PC-9 (cell line): ENCODE measurements at regions not wholly inside any gene's neighbourhood (a gene's known extent, or its start where the extent isn't known, plus 50 kb on each side); places are given as distances from the start of the nearest gene placed in this dataset.

Experiments used
- BruUV-seq: library from RNA; stranded (reverse); fragments of 400-500 nt; replicated peaks from 2 replicates; lab custom pipeline; 2021; lab: Mats Ljungman, UMichigan
- CTCF ChIA-PET: fragments of 300-600 bp; sonication (Branson Sonifier 250); formaldehyde crosslinking; loops from one replicate; lab custom pipeline; 2022; ENCODE audit warnings: antibody characterized with exemption; lab: Charles Lee
- POLR2A ChIA-PET: fragments of 300-600 bp; sonication (Branson Sonifier 250); formaldehyde crosslinking; loops from one replicate; lab custom pipeline; 2022; ENCODE audit warnings: antibody characterized with exemption; ENCODE audit not compliant: unreplicated experiment; lab: Charles Lee
- DNase-seq, 2 experiments: peaks; one replicate each; pipeline versions ENCODE4 v3.0.0 to v3.0.0-alpha.2; 2015 to 2022; ENCODE audit warnings: mixed read lengths in 1 of 2
- H2AFZ ChIP-seq: fragments of 200-600 bp; sonication (generic); 2 replicates; pipeline ENCODE4 v1.8.1; 2017; ENCODE audit warnings: antibody characterized with exemption
- H3F3A ChIP-seq: fragments of 200-600 bp; sonication (generic); 2 replicates; pipeline ENCODE4 v1.8.1; 2017; ENCODE audit warnings: antibody characterized with exemption, mild to moderate bottlenecking, low read depth; ENCODE audit not compliant: insufficient read depth
- H3K27ac ChIP-seq: fragments of 200-600 bp; sonication (generic); 2 replicates; pipeline ENCODE4 v1.6.1; 2016; ENCODE audit warnings: mixed run types
- H3K27me3 ChIP-seq: fragments of 200-600 bp; sonication (generic); 2 replicates; pipeline ENCODE4 v1.6.1; 2016; ENCODE audit warnings: low read depth, mixed run types; ENCODE audit not compliant: insufficient read depth
- H3K36me3 ChIP-seq: fragments of 200-600 bp; sonication (generic); 2 replicates; pipeline ENCODE4 v1.6.1; 2016; ENCODE audit warnings: low read depth, mixed run types
- H3K4me1 ChIP-seq: fragments of 200-600 bp; sonication (generic); replicated peaks from 2 replicates; pipeline ENCODE4 v1.6.1; 2016; ENCODE audit warnings: mixed run types; ENCODE audit not compliant: insufficient read depth
- H3K4me2 ChIP-seq: fragments of 200-600 bp; sonication (generic); 2 replicates; pipeline ENCODE4 v1.6.1; 2017; ENCODE audit warnings: mixed run types
- H3K4me3 ChIP-seq: fragments of 200-600 bp; sonication (generic); 2 replicates; pipeline ENCODE4 v1.6.1; 2016; ENCODE audit warnings: mixed run types
- H3K79me2 ChIP-seq: fragments of 200-600 bp; sonication (generic); 2 replicates; pipeline ENCODE4 v1.6.1; 2017; ENCODE audit warnings: low read depth, mixed run types
- H3K9me2 ChIP-seq: fragments of 200-600 bp; sonication (generic); 2 replicates; pipeline ENCODE4 v1.8.1; 2017; ENCODE audit warnings: mild to moderate bottlenecking; ENCODE audit not compliant: insufficient read depth
- H3K9me3 ChIP-seq: fragments of 200-600 bp; sonication (generic); 2 replicates; pipeline ENCODE4 v1.8.1; 2016; ENCODE audit warnings: low read depth; ENCODE audit not compliant: insufficient read depth
- H4K20me1 ChIP-seq: fragments of 200-600 bp; sonication (generic); 2 replicates; pipeline ENCODE4 v1.8.1; 2017; ENCODE audit not compliant: insufficient read depth
- CTCF ChIP-seq: fragments of 200-600 bp; sonication (generic); conservative IDR thresholded peaks from 2 replicates; pipeline ENCODE4 v1.6.1; 2017; ENCODE audit warnings: mixed run types, antibody characterized with exemption, mild to moderate bottlenecking, moderate library complexity
- EZH2 ChIP-seq: fragments of 200-600 bp; sonication (generic); IDR thresholded peaks from 2 replicates; pipeline ENCODE4 v1.8.0; 2017; ENCODE audit warnings: antibody characterized with exemption, low read depth
- intact Hi-C: fragments of 100-400 bp; cut with micrococcal nuclease; formaldehyde crosslinking; loops from one replicate; pipeline ENCODE4 v1.10.0; 2022; ENCODE audit not compliant: unreplicated experiment

- intact Hi-C loops, result no loop called here
- H3K9me2 ChIP-seq, result no peaks in the 10 kb centered on the region
- POLR2A ChIA-PET, result no interaction called here
Measured at GRCh38 chr22:47452184-47452583, 689.7 kb downstream of the TBC1D22A start.

GRCh38 chr22:47450876-47451475 is 688.5 kb downstream of the TBC1D22A start:
- no peak overlapping the region for H3K4me2 ChIP-seq
- peaks cover 89% of the 10 kb centered on the region for H3K27me3 ChIP-seq
- no peaks in the 10 kb centered on the region for H3F3A ChIP-seq
- TF ChIP-seq CTCF (no peak), EZH2 (no peak)
- no peak overlapping the region for H3K4me3 ChIP-seq
- ChIA-PET CTCF (no interaction called here), POLR2A (no interaction called here)
- DNase-seq, result no peak
- no peaks in the 10 kb centered on the region for H3K36me3 ChIP-seq
- no peaks in the 10 kb centered on the region for H3K79me2 ChIP-seq
- intact Hi-C loops, result no loop called here
- no peaks in the 10 kb centered on the region for H3K4me1 ChIP-seq
- no peak overlapping the region for H3K27ac ChIP-seq
- no peaks in the 10 kb centered on the region for H3K9me2 ChIP-seq
- no peaks in the 10 kb centered on the region for H4K20me1 ChIP-seq
- H3K9me3 ChIP-seq, result no peaks in the 10 kb centered on the region; the same call in 1 of the 2 replicates
- H2AFZ ChIP-seq, result no peak overlapping the region
- no TSS peak for BruUV-seq

More at GRCh38 chr22:47452184-47452583, 689.7 kb downstream of the TBC1D22A start:
- CTCF ChIA-PET, result no interaction called here
- TF ChIP-seq CTCF (peak; percentile 75), EZH2 (no peak)
- H3K36me3 ChIP-seq, result no peaks in the 10 kb centered on the region
- no TSS peak for BruUV-seq
- H2AFZ ChIP-seq, result no peak overlapping the region
- H3K4me2 ChIP-seq, result no peak overlapping the region
- H3K4me1 ChIP-seq, result no peaks in the 10 kb centered on the region
- H3K4me3 ChIP-seq, result no peak overlapping the region
- H3F3A ChIP-seq, result no peaks in the 10 kb centered on the region
- no peaks in the 10 kb centered on the region for H3K79me2 ChIP-seq
- DNase-seq, result no peak
- no peak overlapping the region for H3K27ac ChIP-seq
- H3K27me3 ChIP-seq, result peaks cover 89% of the 10 kb centered on the region
- no peaks in the 10 kb centered on the region; the same call in 1 of the 2 replicates for H3K9me3 ChIP-seq
- no peaks in the 10 kb centered on the region for H4K20me1 ChIP-seq

- TF ChIP-seq EZH2 (no peak), CTCF (no peak)
- POLR2A ChIA-PET, result no interaction called here
Measured at GRCh38 chr22:47449508-47450270, 687.2 kb downstream of the TBC1D22A start.

More at GRCh38 chr22:47449508-47450270, 687.2 kb downstream of the TBC1D22A start:
- no peaks in the 10 kb centered on the region for H3K36me3 ChIP-seq
- H3K4me1 ChIP-seq, result no peaks in the 10 kb centered on the region
- H3K9me3 ChIP-seq, result no peaks in the 10 kb centered on the region; the same call in 1 of the 2 replicates
- no peaks in the 10 kb centered on the region for H3K79me2 ChIP-seq
- H4K20me1 ChIP-seq, result no peaks in the 10 kb centered on the region
- peaks cover 91% of the 10 kb centered on the region for H3K27me3 ChIP-seq
- no peak overlapping the region for H3K4me2 ChIP-seq
- H2AFZ ChIP-seq, result no peak overlapping the region
- no peak overlapping the region for H3K4me3 ChIP-seq
- no TSS peak for BruUV-seq
- DNase-seq, result no peak
- H3K27ac ChIP-seq, result no peak overlapping the region
- CTCF ChIA-PET, result no interaction called here
- no peaks in the 10 kb centered on the region for H3F3A ChIP-seq
- H3K9me2 ChIP-seq, result no peaks in the 10 kb centered on the region
- intact Hi-C loops, result no loop called here
